ENCODE measurements at regions not wholly inside any gene's neighbourhood (a gene's known extent, or its start where the extent isn't known, plus 50 kb on each side); places are given as distances from the start of the nearest gene placed in this dataset.

DNA sequence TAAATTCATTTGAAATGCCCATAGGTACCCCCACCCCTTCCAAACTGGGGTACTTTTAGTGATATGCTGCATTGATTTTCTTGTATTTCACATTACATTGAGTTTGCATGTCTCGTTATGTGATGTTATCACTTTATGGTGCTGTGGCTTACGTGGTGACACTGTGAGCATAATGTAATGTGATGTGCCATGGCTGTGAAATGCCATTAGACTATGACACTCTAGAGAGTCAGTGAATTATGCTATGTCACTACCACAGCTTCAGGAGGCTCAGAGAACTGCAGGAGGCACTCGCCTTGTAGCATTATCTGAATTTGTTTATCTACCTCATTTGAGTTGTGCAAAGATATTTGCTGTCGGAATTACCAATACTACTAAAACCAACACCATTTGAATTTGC, 590.1 kb upstream of the SLC10A2 start:
- Histone ChIP-seq H4K20me1 (ENCODE audit: insufficient read depth) (no peaks in the 10 kb centered on the region), H3K79me2 (ENCODE audit: insufficient read depth, low read depth) (no peaks in the 10 kb centered on the region), H3K27me3 (ENCODE audit: insufficient read depth, low read depth) (no peaks in the 10 kb centered on the region), H3K27ac (no peak overlapping the region), H3K4me3 (IDR thresholded peaks at IDR 0.05; ENCODE audit: insufficient read depth, low read depth, low read length) (no peak overlapping the region), H3K4me2 (no peak overlapping the region), H2AFZ (ENCODE audit: low read depth) (no peak overlapping the region), H3K4me1 (ENCODE audit: low read depth, poor library complexity, severe bottlenecking) (no peaks in the 10 kb centered on the region), H3K9ac (no peak overlapping the region), H3K36me3 (ENCODE audit: insufficient read depth) (no peaks in the 10 kb centered on the region)
- TF ChIP-seq CTCF (conservative IDR thresholded peaks at IDR 0.05; ENCODE audit: low read depth, low read length) = no peak

DNA sequence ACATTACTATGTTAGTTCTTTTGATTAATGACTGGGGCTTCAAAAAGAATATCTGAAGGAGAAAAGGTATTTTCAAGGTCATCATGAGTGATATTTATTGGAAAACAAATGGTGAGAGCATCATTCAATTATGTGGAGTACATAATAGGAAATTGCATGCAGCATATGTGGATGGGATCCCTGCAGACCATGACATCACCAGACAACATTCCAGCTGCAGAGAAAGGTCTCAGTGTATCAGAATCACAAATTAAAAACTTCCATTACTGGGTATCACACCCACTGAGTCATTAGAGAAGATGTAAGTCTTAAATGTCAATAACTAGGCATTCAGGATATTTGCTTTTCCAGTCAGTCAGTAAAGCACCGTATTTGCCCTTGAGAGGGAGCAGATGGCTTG, 574.4 kb upstream of the SLC10A2 start:
- H3K27me3 ChIP-seq (ENCODE audit: insufficient read depth, low read depth) = no peaks in the 10 kb centered on the region
- H3K9ac ChIP-seq = no peak overlapping the region
- H3K4me2 ChIP-seq = no peak overlapping the region
- H3K27ac ChIP-seq = no peak overlapping the region
- H3K4me3 ChIP-seq (IDR thresholded peaks at IDR 0.05; ENCODE audit: insufficient read depth, low read depth, low read length) = no peak overlapping the region
- no peaks in the 10 kb centered on the region for H4K20me1 ChIP-seq (ENCODE audit: insufficient read depth)
- no peak for TF ChIP-seq CTCF (conservative IDR thresholded peaks at IDR 0.05; ENCODE audit: low read depth, low read length)
- H3K4me1 ChIP-seq (ENCODE audit: low read depth, poor library complexity, severe bottlenecking) = no peaks in the 10 kb centered on the region
- H2AFZ ChIP-seq (ENCODE audit: low read depth) = no peak overlapping the region
- no peaks in the 10 kb centered on the region for H3K36me3 ChIP-seq (ENCODE audit: insufficient read depth)
- no peaks in the 10 kb centered on the region for H3K79me2 ChIP-seq (ENCODE audit: insufficient read depth, low read depth)

DNA sequence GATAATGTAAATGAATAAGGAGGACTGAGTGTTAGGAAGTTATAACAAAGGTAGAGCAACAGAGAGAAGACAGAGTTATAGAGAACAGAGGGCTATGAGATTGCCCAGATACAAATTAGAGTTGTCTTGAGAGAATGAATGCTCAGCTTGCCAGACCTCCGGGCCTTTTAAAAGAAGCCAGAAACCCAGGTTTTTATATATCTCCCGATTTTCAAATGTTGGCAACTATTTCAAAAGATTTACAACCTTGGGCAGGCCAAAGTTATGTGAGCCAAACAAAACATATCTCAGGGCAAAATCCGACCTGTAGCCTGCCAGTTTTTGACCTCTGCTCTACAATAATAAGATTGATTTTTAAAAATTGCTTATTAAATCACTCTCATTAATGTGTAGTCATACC, 573.1 kb upstream of the SLC10A2 start:
- no peak overlapping the region for H3K4me3 ChIP-seq (IDR thresholded peaks at IDR 0.05; ENCODE audit: insufficient read depth, low read depth, low read length)
- TF ChIP-seq CTCF (conservative IDR thresholded peaks at IDR 0.05; ENCODE audit: low read depth, low read length) = no peak
- H4K20me1 ChIP-seq (ENCODE audit: insufficient read depth) = no peaks in the 10 kb centered on the region
- H3K36me3 ChIP-seq (ENCODE audit: insufficient read depth) = no peaks in the 10 kb centered on the region
- H3K27me3 ChIP-seq (ENCODE audit: insufficient read depth, low read depth) = no peaks in the 10 kb centered on the region
- no peak overlapping the region for H2AFZ ChIP-seq (ENCODE audit: low read depth)
- H3K4me1 ChIP-seq (ENCODE audit: low read depth, poor library complexity, severe bottlenecking) = no peaks in the 10 kb centered on the region
- H3K9ac ChIP-seq = no peak overlapping the region
- no peak overlapping the region for H3K4me2 ChIP-seq
- H3K79me2 ChIP-seq (ENCODE audit: insufficient read depth, low read depth) = no peaks in the 10 kb centered on the region
- H3K27ac ChIP-seq = no peak overlapping the region

DNA sequence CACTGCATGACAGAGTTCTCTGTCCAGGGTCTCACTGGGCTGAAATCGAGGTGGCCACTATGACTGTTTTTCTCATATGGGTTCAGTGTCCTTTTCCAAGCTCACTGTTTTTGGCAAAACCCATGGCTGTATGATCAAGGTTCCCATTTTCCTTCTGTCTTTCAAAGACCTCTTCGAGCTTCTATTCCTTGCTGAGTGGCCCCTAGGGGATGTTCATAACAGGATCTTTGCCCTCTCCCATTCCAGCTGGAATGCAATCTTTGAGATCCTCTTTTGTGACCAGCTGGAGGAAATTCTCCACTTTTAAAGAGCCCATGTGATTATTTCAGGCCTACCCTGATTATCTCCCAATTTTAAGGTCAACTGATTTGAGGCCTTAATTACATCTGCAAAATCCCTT, 572.5 kb upstream of the SLC10A2 start:
- no peak overlapping the region for H2AFZ ChIP-seq (ENCODE audit: low read depth)
- H3K27me3 ChIP-seq (ENCODE audit: insufficient read depth, low read depth) = no peaks in the 10 kb centered on the region
- H3K79me2 ChIP-seq (ENCODE audit: insufficient read depth, low read depth) = no peaks in the 10 kb centered on the region
- H3K4me2 ChIP-seq = no peak overlapping the region
- H3K4me1 ChIP-seq (ENCODE audit: low read depth, poor library complexity, severe bottlenecking) = no peaks in the 10 kb centered on the region
- no peak overlapping the region for H3K27ac ChIP-seq
- H3K9ac ChIP-seq = no peak overlapping the region
- no peaks in the 10 kb centered on the region for H3K36me3 ChIP-seq (ENCODE audit: insufficient read depth)
- no peak overlapping the region for H3K4me3 ChIP-seq (IDR thresholded peaks at IDR 0.05; ENCODE audit: insufficient read depth, low read depth, low read length)
- H4K20me1 ChIP-seq (ENCODE audit: insufficient read depth) = no peaks in the 10 kb centered on the region
- TF ChIP-seq CTCF (conservative IDR thresholded peaks at IDR 0.05; ENCODE audit: low read depth, low read length) = no peak

DNA sequence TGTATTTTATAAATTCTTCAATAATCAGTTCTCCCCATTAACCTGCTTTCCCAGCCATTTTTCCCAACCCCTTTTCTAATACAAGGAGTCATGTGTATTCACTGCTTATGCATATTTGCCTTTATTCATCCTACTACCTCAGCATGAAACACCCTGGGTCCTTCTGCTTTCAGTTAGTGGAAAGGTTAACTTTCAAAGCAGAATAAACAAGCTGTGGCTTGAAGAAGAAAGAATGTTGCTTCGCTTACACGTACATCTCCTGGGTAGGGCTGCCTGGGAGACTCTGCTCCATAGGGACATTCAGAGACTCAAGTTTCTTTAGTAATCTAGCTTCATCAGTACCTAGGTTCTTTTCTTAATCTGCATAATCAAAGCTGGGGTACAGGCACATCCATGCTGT, 567.8 kb upstream of the SLC10A2 start:
- H3K4me3 ChIP-seq (IDR thresholded peaks at IDR 0.05; ENCODE audit: insufficient read depth, low read depth, low read length) = no peak overlapping the region
- no peak overlapping the region for H3K4me2 ChIP-seq
- H3K27ac ChIP-seq = no peak overlapping the region
- TF ChIP-seq CTCF (conservative IDR thresholded peaks at IDR 0.05; ENCODE audit: low read depth, low read length) = no peak
- H3K36me3 ChIP-seq (ENCODE audit: insufficient read depth) = no peaks in the 10 kb centered on the region
- no peaks in the 10 kb centered on the region for H3K27me3 ChIP-seq (ENCODE audit: insufficient read depth, low read depth)
- H3K9ac ChIP-seq = no peak overlapping the region
- no peaks in the 10 kb centered on the region for H4K20me1 ChIP-seq (ENCODE audit: insufficient read depth)
- no peaks in the 10 kb centered on the region for H3K4me1 ChIP-seq (ENCODE audit: low read depth, poor library complexity, severe bottlenecking)
- H3K79me2 ChIP-seq (ENCODE audit: insufficient read depth, low read depth) = no peaks in the 10 kb centered on the region
- no peak overlapping the region for H2AFZ ChIP-seq (ENCODE audit: low read depth)

Data from KMS-11 (cell line).